ENCODE measurements at regions not wholly inside any gene's neighbourhood (a gene's known extent, or its start where the extent isn't known, plus 50 kb on each side); places are given as distances from the start of the nearest gene placed in this dataset.

GRCh38 chr6:168226902-168227318 lies 92.7 kb downstream of the DACT2 start:
- no peak for TF ChIP-seq CTCF (IDR thresholded peaks at IDR 0.05)
- TF ChIP-seq POLR2A (IDR thresholded peaks at IDR 0.05) = no peak
- peak in 1 of 2 donors; percentile 74 for DNase-seq (ENCODE audit: low spot score in 2 of 2)
- 26 to 27% methylated on average over 8 of the region's 8 CpGs for WGBS, 2 donors
- intact Hi-C loops (cut with DNase I; ENCODE audit: low total_unique reads) = no loop called here
- H3K4me3 ChIP-seq (ENCODE audit: low read depth, poor library complexity, severe bottlenecking) = no peak overlapping the region

GRCh38 chr6:168226061-168226752 lies 93.4 kb downstream of the DACT2 start:
- 32 to 36% methylated on average over 9 of the region's 9 CpGs for WGBS, 2 donors
- H3K4me3 ChIP-seq (ENCODE audit: low read depth, poor library complexity, severe bottlenecking) = no peak overlapping the region
- TF ChIP-seq CTCF (IDR thresholded peaks at IDR 0.05) = no peak
- TF ChIP-seq POLR2A (IDR thresholded peaks at IDR 0.05) = no peak
- intact Hi-C loops (cut with DNase I; ENCODE audit: low total_unique reads) = no loop called here
- DNase-seq (ENCODE audit: low spot score in 2 of 2) = peak in 1 of 2 donors; percentile 79

GRCh38 chr6:168225471-168225911 lies 94.1 kb downstream of the DACT2 start:
- WGBS, 2 donors = 16 to 20% methylated on average over 7 of the region's 7 CpGs
- peak; percentile 56 to 84 for DNase-seq (ENCODE audit: low spot score in 2 of 2)
- no peak for TF ChIP-seq CTCF (IDR thresholded peaks at IDR 0.05)
- TF ChIP-seq POLR2A (IDR thresholded peaks at IDR 0.05) = no peak
- intact Hi-C loops (cut with DNase I; ENCODE audit: low total_unique reads) = no loop called here
- H3K4me3 ChIP-seq (ENCODE audit: low read depth, poor library complexity, severe bottlenecking) = no peak overlapping the region

- H3K4me3 ChIP-seq (ENCODE audit: low read depth, poor library complexity, severe bottlenecking) = no peak overlapping the region
- intact Hi-C loops (cut with DNase I; ENCODE audit: low total_unique reads) = no loop called here
- WGBS, 2 donors = 83 to 86% methylated on average over 1 of the region's 1 CpG
- no peak for DNase-seq (ENCODE audit: low spot score in 2 of 2)
- TF ChIP-seq POLR2A (IDR thresholded peaks at IDR 0.05) = no peak
- TF ChIP-seq CTCF (IDR thresholded peaks at IDR 0.05) = no peak
These were observed 95.8 kb downstream of the DACT2 start for GRCh38 chr6:168223755-168224154.

- TF ChIP-seq CTCF (IDR thresholded peaks at IDR 0.05) (no peak), POLR2A (IDR thresholded peaks at IDR 0.05) (no peak)
- intact Hi-C loops (cut with DNase I; ENCODE audit: low total_unique reads) = no loop called here
- DNase-seq (ENCODE audit: low spot score in 2 of 2) = peak in 1 of 2 donors; percentile 76
- WGBS, 2 donors = 80 to 96% methylated on average over 2 of the region's 2 CpGs
- no peak overlapping the region for H3K4me3 ChIP-seq (ENCODE audit: low read depth, poor library complexity, severe bottlenecking)
These were observed 96.4 kb downstream of the DACT2 start for GRCh38 chr6:168223150-168223549.

Measured in lower leg skin (tissue), 4 donors.